Keratinocyte (primary cell): ENCODE measurements at regions not wholly inside any gene's neighbourhood (a gene's known extent, or its start where the extent isn't known, plus 50 kb on each side); places are given as distances from the start of the nearest gene placed in this dataset.
"Not testable (repeated sequence)": the region's sequence is repeated elsewhere in the genome, so short reads cannot be mapped to it uniquely, and the experiment has no call there.

ENCODE experiments used
- DNase-seq: peaks from one replicate; pipeline ENCODE4 v3.0.0-alpha.2; 2011; ENCODE audit warnings: low read depth, missing footprints, low spot score
- FAIRE-seq: peaks from 2 replicates; lab custom pipeline; 2011; peaks lifted over from hg19 to GRCh38; lab: Jason Lieb, UNC
- H2AFZ ChIP-seq: 2 replicates; pipeline ENCODE4 v1.6.0; 2012; ENCODE audit warnings: low read length, control low read depth, inconsistent platforms; ENCODE audit not compliant: control insufficient read depth
- H3K27ac ChIP-seq: 2 replicates; pipeline ENCODE4 v1.5.1; 2011; ENCODE audit warnings: low read length; ENCODE audit not compliant: control insufficient read depth, insufficient read depth
- H3K27me3 ChIP-seq: 3 replicates; pipeline ENCODE4 v1.6.0; 2011; ENCODE audit warnings: low read length; ENCODE audit not compliant: control insufficient read depth, insufficient read depth; ENCODE audit errors: extremely low read depth
- H3K36me3 ChIP-seq, 2 experiments: 2 replicates in 1 of 2; 3 replicates in 1 of 2; pipeline ENCODE4 v1.5.1; 2011; ENCODE audit warnings: low read length in 2 of 2, mild to moderate bottlenecking in 1 of 2; ENCODE audit not compliant: control insufficient read depth in 2 of 2, insufficient read depth in 2 of 2; ENCODE audit errors: extremely low read depth in 1 of 2
- H3K4me1 ChIP-seq: 3 replicates; pipeline ENCODE4 v1.5.1; 2011; ENCODE audit warnings: low read length; ENCODE audit not compliant: control insufficient read depth, insufficient read depth; ENCODE audit errors: extremely low read depth
- H3K4me2 ChIP-seq: 3 replicates; pipeline ENCODE4 v1.6.0; 2011; ENCODE audit warnings: low read depth, low read length; ENCODE audit not compliant: control insufficient read depth, insufficient read depth; ENCODE audit errors: extremely low read depth
- H3K4me3 ChIP-seq, 3 experiments: fragments of 200-600 bp in 1 of 3; sonication (generic) in 1 of 3; 2 replicates in 2 of 3; 3 replicates in 1 of 3; pipeline ENCODE4 v1.5.1; 2011 to 2016; ENCODE audit warnings: low read length in 3 of 3, mild to moderate bottlenecking in 3 of 3, control low read depth in 2 of 3, inconsistent platforms in 1 of 3, low read depth in 1 of 3, mixed read lengths in 1 of 3, mixed run types in 1 of 3, moderate library complexity in 1 of 3; ENCODE audit not compliant: control insufficient read depth in 2 of 3, insufficient read depth in 2 of 3; ENCODE audit errors: extremely low read depth in 1 of 3
- H3K79me2 ChIP-seq: 2 replicates; pipeline ENCODE4 v1.6.0; 2012; ENCODE audit warnings: low read length; ENCODE audit not compliant: control insufficient read depth, insufficient read depth
- H3K9ac ChIP-seq: 3 replicates; pipeline ENCODE4 v1.6.0; 2011; ENCODE audit warnings: low read length; ENCODE audit not compliant: control insufficient read depth, insufficient read depth; ENCODE audit errors: extremely low read depth
- H3K9me1 ChIP-seq: 3 replicates; pipeline ENCODE4 v1.6.0; 2011; ENCODE audit warnings: low read length; ENCODE audit not compliant: control insufficient read depth, insufficient read depth; ENCODE audit errors: extremely low read depth
- H3K9me3 ChIP-seq: 2 replicates; pipeline ENCODE4 v1.5.1; 2012; ENCODE audit warnings: low read depth, low read length; ENCODE audit not compliant: control insufficient read depth
- H4K20me1 ChIP-seq: 3 replicates; pipeline ENCODE4 v1.6.0; 2011; ENCODE audit warnings: low read length; ENCODE audit not compliant: control insufficient read depth, insufficient read depth; ENCODE audit errors: extremely low read depth
- EZH2 ChIP-seq: IDR thresholded peaks from one replicate; pipeline ENCODE4 v1.6.1; 2012; ENCODE audit warnings: inconsistent platforms, mild to moderate bottlenecking, low read length, moderate library complexity
- dilution Hi-C: fragments of 300-500 bp; cut with MboI; formaldehyde crosslinking; loops from one replicate; pipeline ENCODE4 v1.7.0; 2020; ENCODE audit warnings: low sequenced_read_pairs; ENCODE audit not compliant: extremely low pct_ligation_motif_present
- TF ChIP-seq, protein P1 (sequence below), 3 experiments: IDR thresholded peaks in 1 of 3; conservative IDR thresholded peaks in 1 of 3; optimal IDR thresholded peaks in 1 of 3; 2 replicates in 2 of 3; 3 replicates in 1 of 3; pipeline versions ENCODE3 to v1.5.1; 2011; ENCODE audit warnings: low read length in 3 of 3, mild to moderate bottlenecking in 3 of 3, moderate library complexity in 2 of 3, control low read depth in 1 of 3, inconsistent platforms in 1 of 3; ENCODE audit not compliant: insufficient read depth in 2 of 3; ENCODE audit errors: extremely low read depth in 1 of 3

- Histone ChIP-seq H3K4me3 (no peak overlapping the region), H4K20me1 (no peaks in the 10 kb centered on the region), H3K36me3 (no peaks in the 10 kb centered on the region), H3K27ac (no peak overlapping the region), H3K4me1 (no peaks in the 10 kb centered on the region), H3K9me1 (no peaks in the 10 kb centered on the region), H3K79me2 (no peaks in the 10 kb centered on the region), H2AFZ (no peak overlapping the region), H3K4me2 (no peak overlapping the region), H3K9ac (no peak overlapping the region), H3K27me3 (no peaks in the 10 kb centered on the region), H3K9me3 (no peaks in the 10 kb centered on the region)
- FAIRE-seq (no peak), DNase-seq (no peak)
- TF ChIP-seq, protein P1, sequence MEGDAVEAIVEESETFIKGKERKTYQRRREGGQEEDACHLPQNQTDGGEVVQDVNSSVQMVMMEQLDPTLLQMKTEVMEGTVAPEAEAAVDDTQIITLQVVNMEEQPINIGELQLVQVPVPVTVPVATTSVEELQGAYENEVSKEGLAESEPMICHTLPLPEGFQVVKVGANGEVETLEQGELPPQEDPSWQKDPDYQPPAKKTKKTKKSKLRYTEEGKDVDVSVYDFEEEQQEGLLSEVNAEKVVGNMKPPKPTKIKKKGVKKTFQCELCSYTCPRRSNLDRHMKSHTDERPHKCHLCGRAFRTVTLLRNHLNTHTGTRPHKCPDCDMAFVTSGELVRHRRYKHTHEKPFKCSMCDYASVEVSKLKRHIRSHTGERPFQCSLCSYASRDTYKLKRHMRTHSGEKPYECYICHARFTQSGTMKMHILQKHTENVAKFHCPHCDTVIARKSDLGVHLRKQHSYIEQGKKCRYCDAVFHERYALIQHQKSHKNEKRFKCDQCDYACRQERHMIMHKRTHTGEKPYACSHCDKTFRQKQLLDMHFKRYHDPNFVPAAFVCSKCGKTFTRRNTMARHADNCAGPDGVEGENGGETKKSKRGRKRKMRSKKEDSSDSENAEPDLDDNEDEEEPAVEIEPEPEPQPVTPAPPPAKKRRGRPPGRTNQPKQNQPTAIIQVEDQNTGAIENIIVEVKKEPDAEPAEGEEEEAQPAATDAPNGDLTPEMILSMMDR (optimal IDR thresholded peaks at IDR 0.05 in 1 of 3, IDR thresholded peaks at IDR 0.05 in 1 of 3, conservative IDR thresholded peaks at IDR 0.05 in 1 of 3; ENCODE audit: extremely low read depth in 1 of 3, insufficient read depth in 2 of 3, low read length in 3 of 3): no peak
- no peak for TF ChIP-seq EZH2
- dilution Hi-C loops: no loop called here
These were observed 1163.3 kb upstream of the PRR20A start for GRCh38 chr13:55977436-55977835.

GRCh38 chr13:55981381-55981780, 1159.3 kb upstream of the PRR20A start:
- Histone ChIP-seq H3K9ac (no peak overlapping the region), H3K4me3 (no peak overlapping the region), H3K36me3 (no peaks in the 10 kb centered on the region), H3K4me1 (no peaks in the 10 kb centered on the region), H2AFZ (no peak overlapping the region), H4K20me1 (no peaks in the 10 kb centered on the region), H3K27ac (no peak overlapping the region), H3K4me2 (no peak overlapping the region), H3K9me1 (no peaks in the 10 kb centered on the region), H3K9me3 (no peaks in the 10 kb centered on the region), H3K79me2 (no peaks in the 10 kb centered on the region), H3K27me3 (no peaks in the 10 kb centered on the region)
- FAIRE-seq (no peak), DNase-seq (no peak)
- TF ChIP-seq EZH2: no peak
- TF ChIP-seq, protein P1 (optimal IDR thresholded peaks at IDR 0.05 in 1 of 3, IDR thresholded peaks at IDR 0.05 in 1 of 3, conservative IDR thresholded peaks at IDR 0.05 in 1 of 3; ENCODE audit: extremely low read depth in 1 of 3, insufficient read depth in 2 of 3, low read length in 3 of 3): no peak
- dilution Hi-C loops: no loop called here

DNA sequence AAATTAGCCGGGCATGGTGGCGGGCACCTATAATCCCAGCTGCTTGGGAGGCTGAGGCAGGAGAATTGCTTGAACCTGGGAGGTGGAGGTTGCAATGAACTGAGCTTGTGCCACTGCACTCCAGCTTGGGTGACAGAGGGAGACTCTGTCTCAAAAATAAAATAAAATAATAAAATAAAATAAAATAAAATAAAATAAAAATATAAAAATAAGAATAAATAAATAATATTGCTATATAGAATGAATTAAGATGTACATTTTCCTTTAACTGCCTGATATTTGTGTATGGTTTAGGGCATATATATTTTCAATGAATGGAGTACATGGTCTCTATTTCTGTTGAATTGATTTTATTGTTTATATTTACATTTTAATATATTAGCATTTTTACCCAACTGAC, 1156.7 kb upstream of the PRR20A start:
- H3K9me1 ChIP-seq, dilution Hi-C loops: not testable (repeated sequence)

More for the DNA sequence above, 1156.7 kb upstream of the PRR20A start:
- H3K27ac ChIP-seq, FAIRE-seq, H3K79me2 ChIP-seq, H4K20me1 ChIP-seq, H3K36me3 ChIP-seq, H3K4me2 ChIP-seq, DNase-seq, H3K9me3 ChIP-seq, H3K9ac ChIP-seq, H3K27me3 ChIP-seq, H3K4me3 ChIP-seq, H2AFZ ChIP-seq, H3K4me1 ChIP-seq: not testable (repeated sequence)
